ENCODE measurements at regions not wholly inside any gene's neighbourhood (a gene's known extent, or its start where the extent isn't known, plus 50 kb on each side); places are given as distances from the start of the nearest gene placed in this dataset.

DNA sequence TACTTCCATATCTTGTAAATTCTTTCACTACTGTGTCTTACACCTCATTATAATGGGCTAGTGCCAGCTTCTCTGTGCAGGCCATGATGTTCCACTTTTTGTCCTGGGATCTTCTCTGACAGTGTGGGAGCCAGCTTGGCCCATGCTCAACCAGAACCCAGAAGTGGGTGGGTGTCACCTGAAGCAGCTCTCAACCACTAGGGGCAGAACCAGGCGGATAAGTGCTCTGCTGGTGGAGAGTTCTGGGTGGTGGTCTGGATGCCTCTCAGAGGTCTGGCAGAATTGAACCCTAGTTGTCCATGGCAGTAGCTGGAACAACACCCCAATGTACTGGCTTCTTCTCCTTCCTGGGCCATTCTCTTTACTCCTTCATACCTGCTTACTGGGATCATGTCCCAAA, 254.1 kb upstream of the N4BP1 start:
- WGBS, result 60% methylated on average over 1 of the region's 1 CpG
- H3K9me3 ChIP-seq, result peaks cover 0 to 13% (median 0%) of the 10 kb centered on the region in 4 donors
- TF ChIP-seq, protein P1, sequence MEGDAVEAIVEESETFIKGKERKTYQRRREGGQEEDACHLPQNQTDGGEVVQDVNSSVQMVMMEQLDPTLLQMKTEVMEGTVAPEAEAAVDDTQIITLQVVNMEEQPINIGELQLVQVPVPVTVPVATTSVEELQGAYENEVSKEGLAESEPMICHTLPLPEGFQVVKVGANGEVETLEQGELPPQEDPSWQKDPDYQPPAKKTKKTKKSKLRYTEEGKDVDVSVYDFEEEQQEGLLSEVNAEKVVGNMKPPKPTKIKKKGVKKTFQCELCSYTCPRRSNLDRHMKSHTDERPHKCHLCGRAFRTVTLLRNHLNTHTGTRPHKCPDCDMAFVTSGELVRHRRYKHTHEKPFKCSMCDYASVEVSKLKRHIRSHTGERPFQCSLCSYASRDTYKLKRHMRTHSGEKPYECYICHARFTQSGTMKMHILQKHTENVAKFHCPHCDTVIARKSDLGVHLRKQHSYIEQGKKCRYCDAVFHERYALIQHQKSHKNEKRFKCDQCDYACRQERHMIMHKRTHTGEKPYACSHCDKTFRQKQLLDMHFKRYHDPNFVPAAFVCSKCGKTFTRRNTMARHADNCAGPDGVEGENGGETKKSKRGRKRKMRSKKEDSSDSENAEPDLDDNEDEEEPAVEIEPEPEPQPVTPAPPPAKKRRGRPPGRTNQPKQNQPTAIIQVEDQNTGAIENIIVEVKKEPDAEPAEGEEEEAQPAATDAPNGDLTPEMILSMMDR (IDR thresholded peaks at IDR 0.05), result no peak
- no peak for TF ChIP-seq POLR2A (IDR thresholded peaks at IDR 0.05; ENCODE audit: low read depth)
- no peak for TF ChIP-seq POLR2AphosphoS5 (IDR thresholded peaks at IDR 0.05)
- no peak for TF ChIP-seq EP300 (IDR thresholded peaks at IDR 0.05)
- no peak for DNase-seq (ENCODE audit: extremely low spot score)
- H3K36me3 ChIP-seq, result no peaks in the 10 kb centered on the region
- H3K4me1 ChIP-seq, result no peaks in the 10 kb centered on the region
- intact Hi-C loops (cut with DNase I), result loop anchor here (10.0 kb wide), 1 partner anchor 131 kb away; no protein-coding TSS in a partner anchor
- peaks cover 0 to 2% (median 0%) of the 10 kb centered on the region in 4 donors for H3K27me3 ChIP-seq
- no peak overlapping the region for H3K27ac ChIP-seq (replicated peaks in 1 of 4)
- H3K4me3 ChIP-seq, result no peak overlapping the region

DNA sequence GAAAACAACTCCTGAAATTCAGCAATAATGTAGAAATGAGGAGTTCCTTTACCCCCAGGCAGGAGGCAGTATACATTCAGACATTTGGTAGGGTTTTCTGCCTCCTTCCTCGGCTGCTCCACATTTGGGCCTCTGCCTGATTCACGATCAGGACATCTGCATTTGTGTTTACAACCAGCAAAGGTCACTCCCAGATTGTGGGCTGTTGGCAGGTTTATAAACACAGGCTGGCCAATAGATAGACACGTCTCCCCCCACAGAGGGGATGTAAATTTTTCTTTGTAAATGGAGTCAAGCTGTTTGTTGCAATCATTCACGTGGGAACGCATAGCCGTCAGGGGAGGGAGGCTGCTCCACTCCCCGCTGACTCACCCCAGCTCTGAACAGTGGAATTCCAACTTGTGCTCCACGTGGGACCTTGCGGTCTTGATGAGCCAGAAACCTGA, 252.1 kb upstream of the N4BP1 start:
- H3K27ac ChIP-seq (replicated peaks in 1 of 4), result no peak overlapping the region
- H3K36me3 ChIP-seq, result no peaks in the 10 kb centered on the region
- H3K27me3 ChIP-seq, result peaks cover 0 to 9% (median 0%) of the 10 kb centered on the region in 4 donors
- TF ChIP-seq POLR2AphosphoS5 (IDR thresholded peaks at IDR 0.05) (no peak), EP300 (IDR thresholded peaks at IDR 0.05) (no peak), POLR2A (IDR thresholded peaks at IDR 0.05; ENCODE audit: low read depth) (no peak)
- TF ChIP-seq, protein P1 (IDR thresholded peaks at IDR 0.05), result no peak
- no peak for DNase-seq (ENCODE audit: extremely low spot score)
- intact Hi-C loops (cut with DNase I), result loop anchor here (10.0 kb wide), 1 partner anchor 133 kb away; no protein-coding TSS in a partner anchor
- H3K9me3 ChIP-seq, result peaks cover 0 to 13% (median 0%) of the 10 kb centered on the region in 4 donors
- no peaks in the 10 kb centered on the region for H3K4me1 ChIP-seq
- no peak overlapping the region for H3K4me3 ChIP-seq
- 9% methylated on average over 9 of the region's 9 CpGs for WGBS

DNA sequence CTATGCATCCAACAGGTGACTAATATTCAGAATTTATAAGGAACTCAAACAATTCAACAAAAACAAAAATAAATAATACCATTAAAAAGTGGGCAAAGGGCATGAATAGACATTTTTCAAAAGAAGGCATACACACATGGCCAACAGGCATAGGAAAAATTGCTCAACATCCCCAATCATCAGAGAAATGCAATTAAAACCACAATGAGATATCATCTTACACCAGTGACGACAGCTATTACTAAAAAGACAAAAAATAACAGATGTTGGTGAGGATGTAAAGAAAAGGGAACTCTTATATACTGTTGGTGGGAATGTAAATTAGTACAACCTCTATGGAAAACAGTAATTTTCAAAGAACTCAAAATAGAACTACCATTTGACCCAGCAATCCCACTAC, 250.4 kb upstream of the N4BP1 start:
- H3K4me1 ChIP-seq, result no peaks in the 10 kb centered on the region
- H3K4me3 ChIP-seq, result no peak overlapping the region
- intact Hi-C loops (cut with DNase I), result loop anchor here (10.0 kb wide), 1 partner anchor 134 kb away; no protein-coding TSS in a partner anchor
- no peak overlapping the region for H3K27ac ChIP-seq (replicated peaks in 1 of 4)
- TF ChIP-seq, protein P1 (IDR thresholded peaks at IDR 0.05), result no peak
- TF ChIP-seq EP300 (IDR thresholded peaks at IDR 0.05) (no peak), POLR2AphosphoS5 (IDR thresholded peaks at IDR 0.05) (no peak), POLR2A (IDR thresholded peaks at IDR 0.05; ENCODE audit: low read depth) (no peak)
- H3K27me3 ChIP-seq, result peaks cover 0 to 9% (median 0%) of the 10 kb centered on the region in 4 donors
- 82% methylated on average over 1 of the region's 1 CpG for WGBS
- no peaks in the 10 kb centered on the region for H3K36me3 ChIP-seq
- DNase-seq (ENCODE audit: extremely low spot score), result no peak
- peaks cover 0 to 13% (median 0%) of the 10 kb centered on the region in 4 donors for H3K9me3 ChIP-seq

DNA sequence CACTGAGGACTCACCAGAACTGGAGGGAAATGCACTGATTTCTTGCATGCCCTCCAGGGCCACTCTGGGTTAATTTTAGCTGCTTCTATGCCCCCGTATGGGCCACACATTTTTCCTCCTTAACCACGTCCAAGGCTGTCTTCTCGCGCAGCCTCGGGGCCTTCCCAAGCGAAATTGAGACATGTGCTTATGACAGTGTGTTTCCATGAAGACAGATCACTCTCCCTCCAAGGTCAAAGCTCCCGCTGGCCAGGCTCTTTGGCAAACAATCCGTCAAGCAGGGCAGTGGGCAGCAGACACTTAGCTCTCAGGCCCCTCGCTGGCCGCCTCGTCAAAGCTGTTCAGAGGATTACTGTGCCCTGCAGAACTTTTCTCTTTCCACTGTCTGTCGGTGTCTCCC, 243.0 kb upstream of the N4BP1 start:
- Histone ChIP-seq H3K27me3 (peaks cover 0 to 4% (median 0%) of the 10 kb centered on the region in 4 donors), H3K27ac (replicated peaks in 1 of 4) (no peak overlapping the region), H3K4me1 (no peaks in the 10 kb centered on the region), H3K9me3 (no peaks in the 10 kb centered on the region), H3K4me3 (no peak overlapping the region), H3K36me3 (no peaks in the 10 kb centered on the region)
- no peak for TF ChIP-seq POLR2A (IDR thresholded peaks at IDR 0.05; ENCODE audit: low read depth)
- TF ChIP-seq EP300 (IDR thresholded peaks at IDR 0.05), result no peak
- DNase-seq (ENCODE audit: extremely low spot score), result no peak
- intact Hi-C loops (cut with DNase I), result no loop called here
- WGBS, result 29% methylated on average over 8 of the region's 12 CpGs

DNA sequence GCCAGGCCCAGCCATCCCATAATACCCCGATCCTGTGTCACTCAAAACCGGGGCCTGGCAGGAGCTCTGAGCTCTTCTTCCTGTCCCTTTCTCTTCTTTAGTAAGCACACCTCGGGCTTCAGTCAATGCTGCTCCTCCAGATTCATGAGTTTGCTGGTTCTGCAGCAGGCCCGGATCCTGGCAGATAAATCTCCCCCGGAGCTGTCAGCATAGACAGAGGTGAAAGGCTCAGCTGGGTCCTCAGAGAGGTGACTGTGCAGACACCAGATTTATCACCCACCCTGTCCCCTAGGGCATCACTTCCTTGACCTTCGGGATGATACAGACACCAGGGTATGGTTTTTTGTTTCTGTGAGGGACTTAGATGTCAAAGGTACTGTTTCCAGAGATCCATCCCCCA, 242.5 kb upstream of the N4BP1 start:
- intact Hi-C loops (cut with DNase I), result no loop called here
- Histone ChIP-seq H3K27ac (replicated peaks in 1 of 4) (no peak overlapping the region), H3K27me3 (peaks cover 0 to 4% (median 0%) of the 10 kb centered on the region in 4 donors), H3K4me3 (no peak overlapping the region), H3K4me1 (no peaks in the 10 kb centered on the region), H3K9me3 (no peaks in the 10 kb centered on the region), H3K36me3 (no peaks in the 10 kb centered on the region)
- no peak for TF ChIP-seq POLR2A (IDR thresholded peaks at IDR 0.05; ENCODE audit: low read depth)
- TF ChIP-seq, protein P1 (IDR thresholded peaks at IDR 0.05), result no peak
- TF ChIP-seq POLR2AphosphoS5 (IDR thresholded peaks at IDR 0.05), result no peak
- no peak for TF ChIP-seq EP300 (IDR thresholded peaks at IDR 0.05)
- DNase-seq (ENCODE audit: extremely low spot score), result no peak
- 64% methylated on average over 6 of the region's 6 CpGs for WGBS
